Liver (tissue), 8 donors: ENCODE measurements at regions not wholly inside any gene's neighbourhood (a gene's known extent, or its start where the extent isn't known, plus 50 kb on each side); places are given as distances from the start of the nearest gene placed in this dataset.

ENCODE experiments used
- DNase-seq: peaks from one replicate; pipeline ENCODE4 v3.0.0-alpha.2; 2017; ENCODE audit warnings: low spot score
- H3K27ac ChIP-seq, 2 donors: one replicate each; pipeline ENCODE4 v1.7.0; 2013; ENCODE audit warnings: inconsistent platforms in 2 of 2, low read length in 2 of 2, control low read depth in 1 of 2, low read depth in 1 of 2, mild to moderate bottlenecking in 1 of 2
- H3K27me3 ChIP-seq, 4 donors: one replicate each; pipeline versions ENCODE4 v1.6.1 to v1.7.0; 2013; ENCODE audit warnings: low read length in 3 of 4, inconsistent platforms in 1 of 4, mild to moderate bottlenecking in 1 of 4, moderate library complexity in 1 of 4; ENCODE audit not compliant: control insufficient read depth in 4 of 4, insufficient read depth in 4 of 4
- H3K36me3 ChIP-seq, 4 donors: one replicate each; pipeline versions ENCODE4 v1.6.1 to v1.7.0; 2013; ENCODE audit warnings: low read length in 3 of 4, mild to moderate bottlenecking in 3 of 4, low read depth in 1 of 4, moderate library complexity in 1 of 4; ENCODE audit not compliant: control insufficient read depth in 4 of 4, insufficient read depth in 3 of 4
- H3K4me1 ChIP-seq, 4 donors: one replicate each; pipeline versions ENCODE4 v1.6.1 to v1.7.0; 2013; ENCODE audit warnings: low read length in 3 of 4, mild to moderate bottlenecking in 3 of 4, moderate library complexity in 1 of 4; ENCODE audit not compliant: control insufficient read depth in 4 of 4, insufficient read depth in 4 of 4
- H3K4me3 ChIP-seq, 3 donors: one replicate each; pipeline versions ENCODE4 v1.6.1 to v1.7.0; 2013; ENCODE audit warnings: low read length in 3 of 3, control low read depth in 1 of 3, low read depth in 1 of 3, mild to moderate bottlenecking in 1 of 3
- H3K9ac ChIP-seq, 2 donors: one replicate each; pipeline ENCODE4 v1.7.0; 2013; ENCODE audit warnings: low read length in 2 of 2, mild to moderate bottlenecking in 2 of 2, moderate library complexity in 2 of 2, control low read depth in 1 of 2, low read depth in 1 of 2
- H3K9me3 ChIP-seq, 4 donors: one replicate each; pipeline versions ENCODE4 v1.6.1 to v1.7.0; 2013; ENCODE audit warnings: low read length in 3 of 4; ENCODE audit not compliant: control insufficient read depth in 4 of 4
- EGR1 ChIP-seq, 2 donors: IDR thresholded peaks; 2 replicates each; pipeline ENCODE4 v1.6.1; 2016 to 2018; ENCODE audit warnings: antibody characterized with exemption in 2 of 2, low read depth in 2 of 2
- FOXA1 ChIP-seq: IDR thresholded peaks from 2 replicates; pipeline ENCODE4 v1.6.1; 2016; ENCODE audit warnings: antibody characterized with exemption
- FOXA2 ChIP-seq: IDR thresholded peaks from 2 replicates; pipeline ENCODE4 v1.6.1; 2016; ENCODE audit warnings: antibody characterized with exemption
- GABPA ChIP-seq, 2 donors: IDR thresholded peaks in 1 of 2; conservative IDR thresholded peaks in 1 of 2; 2 replicates each; pipeline ENCODE4 v1.6.1; 2016; ENCODE audit warnings: antibody characterized with exemption in 2 of 2, mild to moderate bottlenecking in 1 of 2, moderate library complexity in 1 of 2
- HNF4A ChIP-seq, 2 donors: conservative IDR thresholded peaks; 2 replicates each; pipeline ENCODE4 v1.6.1; 2016; ENCODE audit warnings: antibody characterized with exemption in 2 of 2, mild to moderate bottlenecking in 2 of 2
- HNF4G ChIP-seq: IDR thresholded peaks from 2 replicates; pipeline ENCODE4 v1.6.1; 2016; ENCODE audit warnings: antibody characterized with exemption
- JUND ChIP-seq, 2 donors: IDR thresholded peaks; 2 replicates each; pipeline ENCODE4 v1.6.1; 2016; ENCODE audit warnings: antibody characterized with exemption in 2 of 2
- NR2F2 ChIP-seq: IDR thresholded peaks from 2 replicates; pipeline ENCODE4 v1.6.1; 2016; ENCODE audit warnings: antibody characterized with exemption
- RAD21 ChIP-seq, 2 donors: IDR thresholded peaks; 2 replicates each; pipeline ENCODE4 v1.6.1; 2016; ENCODE audit warnings: antibody characterized with exemption in 2 of 2, mild to moderate bottlenecking in 2 of 2
- RXRA ChIP-seq, 2 donors: IDR thresholded peaks; 2 replicates each; pipeline ENCODE4 v1.6.1; 2017 to 2018; ENCODE audit warnings: antibody characterized with exemption in 2 of 2, mild to moderate bottlenecking in 1 of 2
- SP1 ChIP-seq: IDR thresholded peaks from 2 replicates; pipeline ENCODE4 v1.6.1; 2018; ENCODE audit warnings: antibody characterized with exemption, mild to moderate bottlenecking
- TAF1 ChIP-seq: conservative IDR thresholded peaks from 2 replicates; pipeline ENCODE4 v1.6.1; 2016; ENCODE audit warnings: antibody characterized with exemption, mild to moderate bottlenecking
- YY1 ChIP-seq: IDR thresholded peaks from 2 replicates; pipeline ENCODE4 v1.6.1; 2016; ENCODE audit warnings: antibody characterized with exemption, mild to moderate bottlenecking
- WGBS: extraction: QIAGEN DNeasy Blood & Tissue Kit; methylation state at CpG from one replicate; pipeline ENCODE4 v1.1.7; 2013; 5-methylcytosine and 5-hydroxymethylcytosine counted together
- TF ChIP-seq, protein P1 (sequence below): IDR thresholded peaks from 2 replicates; pipeline ENCODE4 v1.6.1; 2016; ENCODE audit warnings: antibody characterized with exemption
- TF ChIP-seq, protein P2 (sequence below): IDR thresholded peaks from 2 replicates; pipeline ENCODE4 v1.6.1; 2016; ENCODE audit warnings: antibody characterized with exemption
- TF ChIP-seq, protein P3 (sequence below): IDR thresholded peaks from 2 replicates; pipeline ENCODE4 v1.6.1; 2016; ENCODE audit warnings: antibody characterized with exemption, mild to moderate bottlenecking
- TF ChIP-seq, protein P4 (sequence below): fragments of 150-350 bp; IDR thresholded peaks from 2 replicates; pipeline ENCODE4 v1.5.1; 2017; ENCODE audit warnings: improper control_type of control experiment, low read depth, low read length; ENCODE audit not compliant: missing input control
- TF ChIP-seq, protein P5 (sequence below): IDR thresholded peaks from 2 replicates; pipeline ENCODE4 v1.6.1; 2016; ENCODE audit warnings: antibody characterized with exemption
- donor health status: healthy.
- donor health status: healthy.
- donor health status: healthy.
- donor health status: healthy.
- donor health status: healthy.

DNA sequence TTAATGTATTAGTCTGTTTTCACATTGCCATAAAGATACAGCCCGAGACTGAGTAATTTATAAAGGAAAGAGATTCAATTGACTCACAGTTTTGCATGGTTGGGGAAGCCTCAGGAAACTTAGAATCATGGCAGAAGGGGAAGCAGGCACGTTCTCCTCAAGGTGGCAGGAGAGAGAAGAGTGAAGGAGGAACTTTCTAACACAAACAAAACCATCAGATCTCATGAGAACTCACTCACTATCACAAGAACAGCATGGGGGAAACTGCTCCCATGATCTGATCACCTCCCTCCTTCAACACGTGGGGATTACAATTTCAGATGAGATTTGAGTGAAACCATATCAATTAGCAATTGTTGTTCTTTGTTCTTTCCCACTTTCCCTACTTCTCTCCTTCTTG lies 689.0 kb upstream of the SLITRK1 start:
- TF ChIP-seq SP1 (no peak), GABPA (IDR thresholded peaks at IDR 0.05 in 1 of 2, conservative IDR thresholded peaks at IDR 0.05 in 1 of 2) (no peak), FOXA1 (no peak), HNF4A (conservative IDR thresholded peaks at IDR 0.05) (no peak), HNF4G (no peak), FOXA2 (no peak), RAD21 (IDR thresholded peaks at IDR 0.05) (no peak), NR2F2 (no peak), EGR1 (IDR thresholded peaks at IDR 0.05; ENCODE audit: low read depth in 2 of 2) (no peak), RXRA (IDR thresholded peaks at IDR 0.05) (no peak), TAF1 (no peak), YY1 (no peak), JUND (IDR thresholded peaks at IDR 0.05) (no peak)
- TF ChIP-seq, protein P1, sequence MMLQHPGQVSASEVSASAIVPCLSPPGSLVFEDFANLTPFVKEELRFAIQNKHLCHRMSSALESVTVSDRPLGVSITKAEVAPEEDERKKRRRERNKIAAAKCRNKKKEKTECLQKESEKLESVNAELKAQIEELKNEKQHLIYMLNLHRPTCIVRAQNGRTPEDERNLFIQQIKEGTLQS = no peak
- TF ChIP-seq, protein P2, sequence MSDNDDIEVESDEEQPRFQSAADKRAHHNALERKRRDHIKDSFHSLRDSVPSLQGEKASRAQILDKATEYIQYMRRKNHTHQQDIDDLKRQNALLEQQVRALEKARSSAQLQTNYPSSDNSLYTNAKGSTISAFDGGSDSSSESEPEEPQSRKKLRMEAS = no peak
- TF ChIP-seq, protein P3, sequence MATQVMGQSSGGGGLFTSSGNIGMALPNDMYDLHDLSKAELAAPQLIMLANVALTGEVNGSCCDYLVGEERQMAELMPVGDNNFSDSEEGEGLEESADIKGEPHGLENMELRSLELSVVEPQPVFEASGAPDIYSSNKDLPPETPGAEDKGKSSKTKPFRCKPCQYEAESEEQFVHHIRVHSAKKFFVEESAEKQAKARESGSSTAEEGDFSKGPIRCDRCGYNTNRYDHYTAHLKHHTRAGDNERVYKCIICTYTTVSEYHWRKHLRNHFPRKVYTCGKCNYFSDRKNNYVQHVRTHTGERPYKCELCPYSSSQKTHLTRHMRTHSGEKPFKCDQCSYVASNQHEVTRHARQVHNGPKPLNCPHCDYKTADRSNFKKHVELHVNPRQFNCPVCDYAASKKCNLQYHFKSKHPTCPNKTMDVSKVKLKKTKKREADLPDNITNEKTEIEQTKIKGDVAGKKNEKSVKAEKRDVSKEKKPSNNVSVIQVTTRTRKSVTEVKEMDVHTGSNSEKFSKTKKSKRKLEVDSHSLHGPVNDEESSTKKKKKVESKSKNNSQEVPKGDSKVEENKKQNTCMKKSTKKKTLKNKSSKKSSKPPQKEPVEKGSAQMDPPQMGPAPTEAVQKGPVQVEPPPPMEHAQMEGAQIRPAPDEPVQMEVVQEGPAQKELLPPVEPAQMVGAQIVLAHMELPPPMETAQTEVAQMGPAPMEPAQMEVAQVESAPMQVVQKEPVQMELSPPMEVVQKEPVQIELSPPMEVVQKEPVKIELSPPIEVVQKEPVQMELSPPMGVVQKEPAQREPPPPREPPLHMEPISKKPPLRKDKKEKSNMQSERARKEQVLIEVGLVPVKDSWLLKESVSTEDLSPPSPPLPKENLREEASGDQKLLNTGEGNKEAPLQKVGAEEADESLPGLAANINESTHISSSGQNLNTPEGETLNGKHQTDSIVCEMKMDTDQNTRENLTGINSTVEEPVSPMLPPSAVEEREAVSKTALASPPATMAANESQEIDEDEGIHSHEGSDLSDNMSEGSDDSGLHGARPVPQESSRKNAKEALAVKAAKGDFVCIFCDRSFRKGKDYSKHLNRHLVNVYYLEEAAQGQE = no peak
- TF ChIP-seq, protein P4, sequence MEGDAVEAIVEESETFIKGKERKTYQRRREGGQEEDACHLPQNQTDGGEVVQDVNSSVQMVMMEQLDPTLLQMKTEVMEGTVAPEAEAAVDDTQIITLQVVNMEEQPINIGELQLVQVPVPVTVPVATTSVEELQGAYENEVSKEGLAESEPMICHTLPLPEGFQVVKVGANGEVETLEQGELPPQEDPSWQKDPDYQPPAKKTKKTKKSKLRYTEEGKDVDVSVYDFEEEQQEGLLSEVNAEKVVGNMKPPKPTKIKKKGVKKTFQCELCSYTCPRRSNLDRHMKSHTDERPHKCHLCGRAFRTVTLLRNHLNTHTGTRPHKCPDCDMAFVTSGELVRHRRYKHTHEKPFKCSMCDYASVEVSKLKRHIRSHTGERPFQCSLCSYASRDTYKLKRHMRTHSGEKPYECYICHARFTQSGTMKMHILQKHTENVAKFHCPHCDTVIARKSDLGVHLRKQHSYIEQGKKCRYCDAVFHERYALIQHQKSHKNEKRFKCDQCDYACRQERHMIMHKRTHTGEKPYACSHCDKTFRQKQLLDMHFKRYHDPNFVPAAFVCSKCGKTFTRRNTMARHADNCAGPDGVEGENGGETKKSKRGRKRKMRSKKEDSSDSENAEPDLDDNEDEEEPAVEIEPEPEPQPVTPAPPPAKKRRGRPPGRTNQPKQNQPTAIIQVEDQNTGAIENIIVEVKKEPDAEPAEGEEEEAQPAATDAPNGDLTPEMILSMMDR = no peak
- TF ChIP-seq, protein P5, sequence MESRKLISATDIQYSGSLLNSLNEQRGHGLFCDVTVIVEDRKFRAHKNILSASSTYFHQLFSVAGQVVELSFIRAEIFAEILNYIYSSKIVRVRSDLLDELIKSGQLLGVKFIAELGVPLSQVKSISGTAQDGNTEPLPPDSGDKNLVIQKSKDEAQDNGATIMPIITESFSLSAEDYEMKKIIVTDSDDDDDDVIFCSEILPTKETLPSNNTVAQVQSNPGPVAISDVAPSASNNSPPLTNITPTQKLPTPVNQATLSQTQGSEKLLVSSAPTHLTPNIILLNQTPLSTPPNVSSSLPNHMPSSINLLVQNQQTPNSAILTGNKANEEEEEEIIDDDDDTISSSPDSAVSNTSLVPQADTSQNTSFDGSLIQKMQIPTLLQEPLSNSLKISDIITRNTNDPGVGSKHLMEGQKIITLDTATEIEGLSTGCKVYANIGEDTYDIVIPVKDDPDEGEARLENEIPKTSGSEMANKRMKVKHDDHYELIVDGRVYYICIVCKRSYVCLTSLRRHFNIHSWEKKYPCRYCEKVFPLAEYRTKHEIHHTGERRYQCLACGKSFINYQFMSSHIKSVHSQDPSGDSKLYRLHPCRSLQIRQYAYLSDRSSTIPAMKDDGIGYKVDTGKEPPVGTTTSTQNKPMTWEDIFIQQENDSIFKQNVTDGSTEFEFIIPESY = no peak
- Histone ChIP-seq H3K9ac (no peak overlapping the region), H3K36me3 (no peaks in the 10 kb centered on the region), H3K4me3 (no peak overlapping the region), H3K27me3 (peaks cover 0 to 4% (median 0%) of the 10 kb centered on the region in 4 donors), H3K4me1 (no peaks in the 10 kb centered on the region), H3K9me3 (no peaks in the 10 kb centered on the region), H3K27ac (no peak overlapping the region)
- DNase-seq = no peak
- WGBS = 40% methylated on average over 3 of the region's 3 CpGs

DNA sequence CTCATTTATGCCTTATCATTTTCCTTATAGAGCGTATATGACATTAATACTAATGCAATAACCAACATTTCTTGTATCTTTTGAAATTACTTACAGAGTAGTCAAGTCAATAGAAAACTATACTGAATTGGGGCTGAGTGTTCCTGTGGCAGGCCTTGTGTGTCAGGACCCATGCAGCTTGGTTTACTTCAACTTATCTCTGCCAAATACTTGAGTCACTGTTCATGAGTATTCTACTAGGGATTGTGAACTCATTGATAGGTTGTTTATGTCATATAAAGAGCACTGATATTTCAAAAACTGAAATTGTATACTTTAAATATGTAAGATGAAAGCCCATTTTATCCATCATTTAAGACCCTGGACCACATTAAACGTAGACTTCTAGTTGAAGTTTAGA lies 688.6 kb upstream of the SLITRK1 start:
- Histone ChIP-seq H3K4me1 (no peaks in the 10 kb centered on the region), H3K36me3 (no peaks in the 10 kb centered on the region), H3K27me3 (peaks cover 0 to 4% (median 0%) of the 10 kb centered on the region in 4 donors), H3K9ac (no peak overlapping the region), H3K9me3 (no peaks in the 10 kb centered on the region), H3K4me3 (no peak overlapping the region), H3K27ac (no peak overlapping the region)
- WGBS = 56% methylated on average over 2 of the region's 2 CpGs
- no peak for DNase-seq
- TF ChIP-seq, protein P1 = no peak
- TF ChIP-seq EGR1 (IDR thresholded peaks at IDR 0.05; ENCODE audit: low read depth in 2 of 2) (no peak), RXRA (IDR thresholded peaks at IDR 0.05) (no peak), FOXA1 (no peak), NR2F2 (no peak), HNF4A (conservative IDR thresholded peaks at IDR 0.05) (no peak), TAF1 (no peak), HNF4G (no peak), FOXA2 (no peak)
- TF ChIP-seq, protein P3 = no peak
- TF ChIP-seq, protein P2 = no peak
